K562 (cell line): ENCODE measurements at regions not wholly inside any gene's neighbourhood (a gene's known extent, or its start where the extent isn't known, plus 50 kb on each side); places are given as distances from the start of the nearest gene placed in this dataset.

Experiments used
- ATAC-seq: fragments of 200-7000 bp; cut with Tn5 transposase; 3 replicates; pipeline ENCODE4 v1.9.1; 2020; ENCODE audit warnings: moderate library complexity
- BruUV-seq: library from RNA; stranded (reverse); fragments of 400-500 nt; replicated peaks from 2 replicates; lab custom pipeline; 2021; lab: Mats Ljungman, UMichigan
- CTCF ChIA-PET: fragments of 300-600 bp; formaldehyde crosslinking; extraction: SDS; loops from one replicate; lab custom pipeline; 2021; ENCODE audit warnings: low intra/inter-chr PET ratio; lab: Yijun Ruan, JAX
- POLR2A ChIA-PET: fragments of 300-600, 350-650 bp; sonication (Branson Sonifier 250); formaldehyde crosslinking; extraction: SDS; loops from one replicate; lab custom pipeline; 2021; ENCODE audit warnings: antibody characterized with exemption, inconsistent platforms; lab: Yijun Ruan, JAX
- DNase-seq, 4 experiments: peaks; one replicate each; pipeline versions ENCODE4 v3.0.0 to v3.0.0-alpha.2; 2011 to 2018; ENCODE audit warnings: low spot score in 3 of 4, mixed read lengths in 3 of 4; ENCODE audit errors: extremely low read depth in 1 of 4
- FAIRE-seq: peaks from 2 replicates; lab custom pipeline; 2011; peaks lifted over from hg19 to GRCh38; lab: Jason Lieb, UNC
- H2AFZ ChIP-seq: 2 replicates; pipeline ENCODE4 v1.6.0; 2011; ENCODE audit warnings: low read depth, low read length, control low read depth, inconsistent platforms
- H3K27ac ChIP-seq: fragments of 200-600 bp; 3 replicates; pipeline ENCODE4 v1.8.0; 2011; ENCODE audit warnings: low read depth, mild to moderate bottlenecking, control low read depth, inconsistent platforms, low read length, moderate library complexity, mixed read lengths; ENCODE audit errors: extremely low read depth
- H3K27me3 ChIP-seq, 2 experiments: fragments of 300-600 bp in 1 of 2; 2 replicates in 1 of 2; 3 replicates in 1 of 2; pipeline versions ENCODE4 v1.6.0 to v1.8.0; 2011; ENCODE audit warnings: inconsistent platforms in 2 of 2, low read length in 2 of 2, mild to moderate bottlenecking in 1 of 2, mixed read lengths in 1 of 2, moderate library complexity in 1 of 2; ENCODE audit not compliant: control insufficient read depth in 2 of 2, insufficient read depth in 2 of 2
- H3K36me3 ChIP-seq: fragments of 300-600 bp; 3 replicates; pipeline ENCODE4 v1.8.0; 2011; ENCODE audit warnings: mild to moderate bottlenecking, low read length, inconsistent platforms; ENCODE audit not compliant: control insufficient read depth, insufficient read depth
- H3K4me1 ChIP-seq, 2 experiments: fragments of 200-600 bp in 1 of 2; replicated peaks in 1 of 2; 2 replicates in 1 of 2; 3 replicates in 1 of 2; pipeline versions ENCODE4 v1.5.1 to v1.8.0; 2011; ENCODE audit warnings: inconsistent platforms in 2 of 2, low read length in 2 of 2, mild to moderate bottlenecking in 1 of 2, mixed read lengths in 1 of 2, moderate library complexity in 1 of 2; ENCODE audit not compliant: control insufficient read depth in 2 of 2, insufficient read depth in 2 of 2
- H3K4me2 ChIP-seq: 2 replicates; pipeline ENCODE4 v1.6.1; 2011; ENCODE audit warnings: low read length, control low read depth, inconsistent platforms, mixed read lengths; ENCODE audit not compliant: insufficient read depth
- H3K4me3 ChIP-seq: fragments of 200-600 bp; sonication (generic), shearing (Covaris generic); 2 replicates; pipeline ENCODE4 v1.5.1; 2016; ENCODE audit warnings: control low read depth, inconsistent platforms
- H3K79me2 ChIP-seq: fragments of 200-600 bp; 3 replicates; pipeline ENCODE4 v1.8.0; 2011; ENCODE audit warnings: low read length, inconsistent platforms; ENCODE audit not compliant: control insufficient read depth, insufficient read depth
- H3K9ac ChIP-seq, 2 experiments: 2 replicates each; pipeline versions ENCODE4 v1.6.0 to v1.6.1; 2011; ENCODE audit warnings: low read depth in 2 of 2, low read length in 2 of 2, control low read depth in 1 of 2, inconsistent platforms in 1 of 2, mild to moderate bottlenecking in 1 of 2, mixed read lengths in 1 of 2; ENCODE audit not compliant: insufficient read depth in 1 of 2
- H3K9me1 ChIP-seq: one replicate; pipeline ENCODE4 v1.6.0; 2011; ENCODE audit warnings: inconsistent platforms, mild to moderate bottlenecking, low read length, moderate library complexity; ENCODE audit not compliant: control insufficient read depth, insufficient read depth
- H3K9me3 ChIP-seq: replicated peaks from 2 replicates; pipeline ENCODE4 v1.5.1; 2011; ENCODE audit warnings: low read depth, low read length, inconsistent platforms; ENCODE audit not compliant: control insufficient read depth, insufficient read depth
- H4K20me1 ChIP-seq: replicated peaks from 2 replicates; pipeline ENCODE4 v1.6.1; 2011; ENCODE audit warnings: low read length, inconsistent platforms, mixed read lengths; ENCODE audit not compliant: control insufficient read depth, insufficient read depth
- BACH1 ChIP-seq: fragments of 200-800 bp; sonication (Bioruptor generic); IDR thresholded peaks from 2 replicates; pipeline ENCODE4 v1.6.1; 2016; ENCODE audit warnings: missing genetic modification characterization, missing compliant biosample characterization
- CBFA2T2 ChIP-seq: fragments of 450-650 bp; conservative IDR thresholded peaks from 2 replicates; pipeline ENCODE4 v1.6.1; 2017; ENCODE audit warnings: mild to moderate bottlenecking
- CBX2 ChIP-seq: fragments of 200-600 bp; sonication (generic); IDR thresholded peaks from one replicate; pipeline ENCODE4 v1.6.1; 2012; ENCODE audit warnings: mild to moderate bottlenecking, low read length, inconsistent platforms; ENCODE audit not compliant: insufficient read depth, poor library complexity, severe bottlenecking
- CUX1 ChIP-seq: fragments of 200-800 bp; sonication (Bioruptor generic); IDR thresholded peaks from 2 replicates; pipeline ENCODE4 v1.6.1; 2016; ENCODE audit warnings: missing genetic modification characterization, missing compliant biosample characterization
- ESRRB ChIP-seq: fragments of 250-450 bp; sonication (Bioruptor Pico); IDR thresholded peaks from 2 replicates; pipeline ENCODE4 v1.5.0; 2020; ENCODE audit warnings: mild to moderate bottlenecking, moderate library complexity, borderline replicate concordance
- HDAC3 ChIP-seq: fragments of 450-650 bp; IDR thresholded peaks from 2 replicates; pipeline ENCODE4 v1.6.1; 2018; ENCODE audit warnings: borderline replicate concordance, mild to moderate bottlenecking, moderate library complexity; ENCODE audit not compliant: partially characterized antibody
- LEF1 ChIP-seq: fragments of 450-650 bp; IDR thresholded peaks from 2 replicates; pipeline ENCODE4 v1.6.1; 2016; ENCODE audit warnings: mild to moderate bottlenecking
- NCOA1 ChIP-seq: fragments of 450-650 bp; IDR thresholded peaks from 2 replicates; pipeline ENCODE4 v1.6.1; 2016; ENCODE audit warnings: low read depth
- NUFIP1 ChIP-seq: fragments of 450-650 bp; IDR thresholded peaks from 2 replicates; pipeline ENCODE4 v1.6.1; 2018; ENCODE audit not compliant: partially characterized antibody
- POLR2AphosphoS5 ChIP-seq: IDR thresholded peaks from 2 replicates; pipeline ENCODE4 v1.6.1; 2011; ENCODE audit warnings: mild to moderate bottlenecking, low read depth, low read length, moderate library complexity; ENCODE audit not compliant: control insufficient read depth, insufficient read depth
- TGIF2 ChIP-seq: sonication (generic); formaldehyde crosslinking; IDR thresholded peaks from 2 replicates; pipeline ENCODE4 v1.8.1; 2022; ENCODE audit warnings: mild to moderate bottlenecking, missing genetic modification reagents, moderate library complexity
- ZFP30 ChIP-seq: fragments of 250-450 bp; sonication (Bioruptor Pico); IDR thresholded peaks from 2 replicates; pipeline ENCODE4 v1.8.0; 2022; ENCODE audit warnings: moderate library complexity, mild to moderate bottlenecking, inconsistent platforms, borderline replicate concordance
- ZNF586 ChIP-seq: fragments of 450-650 bp; formaldehyde crosslinking; conservative IDR thresholded peaks from 2 replicates; pipeline ENCODE4 v1.4.0; 2020; ENCODE audit warnings: mild to moderate bottlenecking, moderate library complexity
- ZNF696 ChIP-seq: fragments of 250-450 bp; sonication (Bioruptor Pico); conservative IDR thresholded peaks from 2 replicates; pipeline ENCODE4 v1.4.0; 2020; ENCODE audit warnings: mild to moderate bottlenecking, moderate library complexity
- WGBS: fragments of 100-300 bp; shearing (Covaris generic); methylation state at CpG from one replicate; pipeline ENCODE4 v1.1.6; 2016; ENCODE audit warnings: low coverage, mixed read lengths; ENCODE audit not compliant: insufficient coverage; ENCODE audit errors: missing lambda C conversion rate; 5-methylcytosine and 5-hydroxymethylcytosine counted together
- in situ Hi-C: fragments of 300-500 bp; cut with MboI; formaldehyde crosslinking; loops from 4 replicates; pipeline ENCODE4 v1.15.0; 2018; ENCODE audit warnings: inconsistent platforms, mixed read lengths
- intact Hi-C: fragments of 100-400 bp; cut with micrococcal nuclease; formaldehyde crosslinking; loops from 2 replicates; pipeline ENCODE4 v1.14.2; 2022
- TF ChIP-seq, protein P1 (sequence below): fragments of 450-650 bp; IDR thresholded peaks from one replicate; pipeline ENCODE4 v1.6.1; 2018; ENCODE audit warnings: mild to moderate bottlenecking, moderate library complexity; ENCODE audit not compliant: partially characterized antibody
- TF ChIP-seq, protein P2 (sequence below): fragments of 250-450 bp; sonication (Bioruptor Pico); IDR thresholded peaks from 2 replicates; pipeline ENCODE4 v1.8.0; 2021; ENCODE audit warnings: moderate library complexity, mild to moderate bottlenecking, inconsistent platforms

DNA sequence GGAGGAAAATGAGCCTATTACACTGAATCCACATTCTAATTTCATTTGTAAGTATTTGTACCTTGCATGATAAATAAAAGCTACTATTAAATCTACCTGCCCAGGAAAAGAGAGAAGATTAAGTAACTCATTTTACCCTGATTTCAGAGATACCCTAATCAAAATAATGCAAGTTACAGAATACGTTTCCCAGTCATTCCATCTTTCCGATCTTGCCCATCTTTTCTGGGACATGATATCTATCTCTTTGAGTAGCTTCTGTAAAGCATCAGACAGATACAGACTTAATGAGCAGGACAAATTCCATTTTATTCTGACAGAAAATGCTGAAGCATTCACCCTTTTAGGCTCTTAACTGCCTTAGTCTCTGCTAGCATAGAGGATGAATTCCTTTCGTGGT lies 56.6 kb downstream of the SPRY2 start:
- no TSS peak for BruUV-seq
- H3K9me1 ChIP-seq: no peaks in the 10 kb centered on the region
- in situ Hi-C loops: no loop called here
- no peaks in the 10 kb centered on the region for H3K4me1 ChIP-seq
- ATAC-seq (no peak), DNase-seq (no peak), FAIRE-seq (no peak)
- no peaks in the 10 kb centered on the region for H3K36me3 ChIP-seq
- intact Hi-C loops: no loop called here
- ChIA-PET POLR2A (no interaction called here), CTCF (no interaction called here)
- H3K79me2 ChIP-seq: no peaks in the 10 kb centered on the region
- H3K27ac ChIP-seq: no peak overlapping the region
- no peak overlapping the region for H3K9ac ChIP-seq
- no peak overlapping the region for H3K4me3 ChIP-seq
- no peaks in the 10 kb centered on the region for H3K9me3 ChIP-seq
- H3K27me3 ChIP-seq: no peaks in the 10 kb centered on the region
- no peaks in the 10 kb centered on the region for H4K20me1 ChIP-seq
- H2AFZ ChIP-seq: no peak overlapping the region
- 11% methylated on average over 2 of the region's 3 CpGs for WGBS
- H3K4me2 ChIP-seq: no peak overlapping the region
- TF ChIP-seq, protein P1, sequence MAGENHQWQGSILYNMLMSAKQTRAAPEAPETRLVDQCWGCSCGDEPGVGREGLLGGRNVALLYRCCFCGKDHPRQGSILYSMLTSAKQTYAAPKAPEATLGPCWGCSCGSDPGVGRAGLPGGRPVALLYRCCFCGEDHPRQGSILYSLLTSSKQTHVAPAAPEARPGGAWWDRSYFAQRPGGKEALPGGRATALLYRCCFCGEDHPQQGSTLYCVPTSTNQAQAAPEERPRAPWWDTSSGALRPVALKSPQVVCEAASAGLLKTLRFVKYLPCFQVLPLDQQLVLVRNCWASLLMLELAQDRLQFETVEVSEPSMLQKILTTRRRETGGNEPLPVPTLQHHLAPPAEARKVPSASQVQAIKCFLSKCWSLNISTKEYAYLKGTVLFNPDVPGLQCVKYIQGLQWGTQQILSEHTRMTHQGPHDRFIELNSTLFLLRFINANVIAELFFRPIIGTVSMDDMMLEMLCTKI: no peak
- TF ChIP-seq LEF1 (no peak), CUX1 (CRISPR knock-in tag) (no peak), ZNF696 (CRISPR knock-in tag) (no peak), ZNF586 (no peak), POLR2AphosphoS5 (no peak), ZFP30 (CRISPR knock-in tag) (no peak), NCOA1 (no peak), CBX2 (no peak), TGIF2 (no peak), CBFA2T2 (no peak), BACH1 (no peak), ESRRB (CRISPR knock-in tag) (no peak), HDAC3 (no peak), NUFIP1 (no peak)
- TF ChIP-seq, protein P2, sequence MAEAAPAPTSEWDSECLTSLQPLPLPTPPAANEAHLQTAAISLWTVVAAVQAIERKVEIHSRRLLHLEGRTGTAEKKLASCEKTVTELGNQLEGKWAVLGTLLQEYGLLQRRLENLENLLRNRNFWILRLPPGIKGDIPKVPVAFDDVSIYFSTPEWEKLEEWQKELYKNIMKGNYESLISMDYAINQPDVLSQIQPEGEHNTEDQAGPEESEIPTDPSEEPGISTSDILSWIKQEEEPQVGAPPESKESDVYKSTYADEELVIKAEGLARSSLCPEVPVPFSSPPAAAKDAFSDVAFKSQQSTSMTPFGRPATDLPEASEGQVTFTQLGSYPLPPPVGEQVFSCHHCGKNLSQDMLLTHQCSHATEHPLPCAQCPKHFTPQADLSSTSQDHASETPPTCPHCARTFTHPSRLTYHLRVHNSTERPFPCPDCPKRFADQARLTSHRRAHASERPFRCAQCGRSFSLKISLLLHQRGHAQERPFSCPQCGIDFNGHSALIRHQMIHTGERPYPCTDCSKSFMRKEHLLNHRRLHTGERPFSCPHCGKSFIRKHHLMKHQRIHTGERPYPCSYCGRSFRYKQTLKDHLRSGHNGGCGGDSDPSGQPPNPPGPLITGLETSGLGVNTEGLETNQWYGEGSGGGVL (CRISPR knock-in tag): no peak
